ENCODE measurements at regions not wholly inside any gene's neighbourhood (a gene's known extent, or its start where the extent isn't known, plus 50 kb on each side); places are given as distances from the start of the nearest gene placed in this dataset.

GRCh38 chr2:80719607-80720006 is 415.1 kb upstream of the LRRTM1 start:
- Mint-ChIP-seq H3K27me3 (no peaks in the 10 kb centered on the region), H3K36me3 (no peaks in the 10 kb centered on the region), H3K4me3 (no peak overlapping the region), H3K9me3 (peaks cover 0 to 16% (median 4%) of the 10 kb centered on the region in 8 donors), H3K4me1 (no peaks in the 10 kb centered on the region), H3K27ac (no peak overlapping the region)
- no peak overlapping the region for H3K4me3 ChIP-seq (ENCODE audit: low read length in 2 of 2)
- H3K36me3 ChIP-seq (ENCODE audit: insufficient read depth, low read length), result no peaks in the 10 kb centered on the region
- no peaks in the 10 kb centered on the region for H3K9me3 ChIP-seq (ENCODE audit: control insufficient read depth in 1 of 2, low read length in 2 of 2)
- no peaks in the 10 kb centered on the region for H3K27me3 ChIP-seq (ENCODE audit: insufficient read depth, low read length)
- ChIA-PET CTCF (ENCODE audit: partially characterized antibody) (no interaction called here), POLR2A (ENCODE audit: partially characterized antibody) (no interaction called here)
- H3K4me1 ChIP-seq (ENCODE audit: insufficient read depth, low read length), result no peaks in the 10 kb centered on the region
- intact Hi-C loops (cut with micrococcal nuclease), result no loop called here
- DNase-seq, result no peak
- no peak overlapping the region for H3K27ac ChIP-seq (ENCODE audit: low read depth, low read length)

- H3K36me3 Mint-ChIP-seq, result no peaks in the 10 kb centered on the region
- ChIA-PET POLR2A (ENCODE audit: partially characterized antibody) (no interaction called here), CTCF (ENCODE audit: partially characterized antibody) (no interaction called here)
- no peaks in the 10 kb centered on the region for H3K36me3 ChIP-seq (ENCODE audit: insufficient read depth, low read length)
- no peaks in the 10 kb centered on the region for H3K9me3 ChIP-seq (ENCODE audit: control insufficient read depth in 1 of 2, low read length in 2 of 2)
- no peaks in the 10 kb centered on the region for H3K27me3 Mint-ChIP-seq
- peaks cover 0 to 16% (median 6%) of the 10 kb centered on the region in 8 donors for H3K9me3 Mint-ChIP-seq
- H3K4me1 ChIP-seq (ENCODE audit: insufficient read depth, low read length), result no peaks in the 10 kb centered on the region
- no peak overlapping the region for H3K27ac Mint-ChIP-seq
- no peak overlapping the region for H3K27ac ChIP-seq (ENCODE audit: low read depth, low read length)
- no peak for DNase-seq
- no peaks in the 10 kb centered on the region for H3K27me3 ChIP-seq (ENCODE audit: insufficient read depth, low read length)
- no peak overlapping the region for H3K4me3 Mint-ChIP-seq
- intact Hi-C loops (cut with micrococcal nuclease), result no loop called here
- H3K4me1 Mint-ChIP-seq, result no peaks in the 10 kb centered on the region
- H3K4me3 ChIP-seq (ENCODE audit: low read length in 2 of 2), result no peak overlapping the region
Measured at GRCh38 chr2:80715433-80715832, 410.9 kb upstream of the LRRTM1 start.

GRCh38 chr2:80711915-80712314 is 407.4 kb upstream of the LRRTM1 start:
- H3K27ac ChIP-seq (ENCODE audit: low read depth, low read length), result no peak overlapping the region
- no peaks in the 10 kb centered on the region for H3K27me3 Mint-ChIP-seq
- peaks cover 0 to 17% (median 7%) of the 10 kb centered on the region in 8 donors for H3K9me3 Mint-ChIP-seq
- CTCF ChIA-PET (ENCODE audit: partially characterized antibody), result no interaction called here
- POLR2A ChIA-PET (ENCODE audit: partially characterized antibody), result no interaction called here
- no peaks in the 10 kb centered on the region for H3K4me1 ChIP-seq (ENCODE audit: insufficient read depth, low read length)
- no peaks in the 10 kb centered on the region for H3K9me3 ChIP-seq (ENCODE audit: control insufficient read depth in 1 of 2, low read length in 2 of 2)
- DNase-seq, result no peak
- H3K36me3 Mint-ChIP-seq, result no peaks in the 10 kb centered on the region
- no peak overlapping the region for H3K27ac Mint-ChIP-seq
- H3K4me3 Mint-ChIP-seq, result no peak overlapping the region
- no peaks in the 10 kb centered on the region for H3K27me3 ChIP-seq (ENCODE audit: insufficient read depth, low read length)
- intact Hi-C loops (cut with micrococcal nuclease), result no loop called here
- no peaks in the 10 kb centered on the region for H3K4me1 Mint-ChIP-seq
- no peaks in the 10 kb centered on the region for H3K36me3 ChIP-seq (ENCODE audit: insufficient read depth, low read length)
- H3K4me3 ChIP-seq (ENCODE audit: low read length in 2 of 2), result no peak overlapping the region

GRCh38 chr2:80706951-80707350 is 402.4 kb upstream of the LRRTM1 start:
- H3K4me3 Mint-ChIP-seq, result no peak overlapping the region
- H3K36me3 ChIP-seq (ENCODE audit: insufficient read depth, low read length), result no peaks in the 10 kb centered on the region
- no peak for DNase-seq
- H3K4me1 ChIP-seq (ENCODE audit: insufficient read depth, low read length), result no peaks in the 10 kb centered on the region
- ChIA-PET POLR2A (ENCODE audit: partially characterized antibody) (no interaction called here), CTCF (ENCODE audit: partially characterized antibody) (no interaction called here)
- no peak overlapping the region for H3K27ac Mint-ChIP-seq
- intact Hi-C loops (cut with micrococcal nuclease), result no loop called here
- H3K36me3 Mint-ChIP-seq, result no peaks in the 10 kb centered on the region
- no peak overlapping the region for H3K27ac ChIP-seq (ENCODE audit: low read depth, low read length)
- H3K27me3 ChIP-seq (ENCODE audit: insufficient read depth, low read length), result no peaks in the 10 kb centered on the region
- H3K4me3 ChIP-seq (ENCODE audit: low read length in 2 of 2), result no peak overlapping the region
- no peaks in the 10 kb centered on the region for H3K4me1 Mint-ChIP-seq
- no peaks in the 10 kb centered on the region for H3K27me3 Mint-ChIP-seq
- peaks cover 0 to 4% of the 10 kb centered on the region in 2 donors for H3K9me3 ChIP-seq (ENCODE audit: control insufficient read depth in 1 of 2, low read length in 2 of 2)
- peaks cover 6 to 22% (median 8%) of the 10 kb centered on the region in 8 donors for H3K9me3 Mint-ChIP-seq

- Histone ChIP-seq H3K4me3 (ENCODE audit: low read length in 2 of 2) (no peak overlapping the region), H3K4me1 (ENCODE audit: insufficient read depth, low read length) (no peaks in the 10 kb centered on the region), H3K27me3 (ENCODE audit: insufficient read depth, low read length) (no peaks in the 10 kb centered on the region), H3K36me3 (ENCODE audit: insufficient read depth, low read length) (no peaks in the 10 kb centered on the region), H3K27ac (ENCODE audit: low read depth, low read length) (no peak overlapping the region), H3K9me3 (ENCODE audit: control insufficient read depth in 1 of 2, low read length in 2 of 2) (peaks cover 0 to 4% of the 10 kb centered on the region in 2 donors)
- ChIA-PET CTCF (ENCODE audit: partially characterized antibody) (no interaction called here), POLR2A (ENCODE audit: partially characterized antibody) (no interaction called here)
- H3K36me3 Mint-ChIP-seq, result no peaks in the 10 kb centered on the region
- DNase-seq, result no peak
- no peak overlapping the region for H3K4me3 Mint-ChIP-seq
- intact Hi-C loops (cut with micrococcal nuclease), result no loop called here
- H3K27ac Mint-ChIP-seq, result no peak overlapping the region
- no peaks in the 10 kb centered on the region for H3K27me3 Mint-ChIP-seq
- H3K9me3 Mint-ChIP-seq, result peaks cover 6 to 22% (median 9%) of the 10 kb centered on the region in 8 donors
- no peaks in the 10 kb centered on the region for H3K4me1 Mint-ChIP-seq
Measured at GRCh38 chr2:80706541-80706940, 402.0 kb upstream of the LRRTM1 start.

- no peak overlapping the region for H3K4me3 Mint-ChIP-seq
- H3K9me3 Mint-ChIP-seq, result peaks cover 6 to 22% (median 14%) of the 10 kb centered on the region in 8 donors
- H3K27me3 Mint-ChIP-seq, result no peaks in the 10 kb centered on the region
- H3K36me3 Mint-ChIP-seq, result no peaks in the 10 kb centered on the region
- CTCF ChIA-PET (ENCODE audit: partially characterized antibody), result no interaction called here
- no peak for DNase-seq
- H3K4me3 ChIP-seq (ENCODE audit: low read length in 2 of 2), result no peak overlapping the region
- POLR2A ChIA-PET (ENCODE audit: partially characterized antibody), result no interaction called here
- intact Hi-C loops (cut with micrococcal nuclease), result no loop called here
- H3K27ac Mint-ChIP-seq, result no peak overlapping the region
- no peaks in the 10 kb centered on the region for H3K36me3 ChIP-seq (ENCODE audit: insufficient read depth, low read length)
- H3K9me3 ChIP-seq (ENCODE audit: control insufficient read depth in 1 of 2, low read length in 2 of 2), result peaks cover 0 to 4% of the 10 kb centered on the region in 2 donors
- H3K4me1 Mint-ChIP-seq, result no peaks in the 10 kb centered on the region
- H3K27me3 ChIP-seq (ENCODE audit: insufficient read depth, low read length), result no peaks in the 10 kb centered on the region
- no peaks in the 10 kb centered on the region for H3K4me1 ChIP-seq (ENCODE audit: insufficient read depth, low read length)
- no peak overlapping the region for H3K27ac ChIP-seq (ENCODE audit: low read depth, low read length)
Measured at GRCh38 chr2:80703532-80703931, 399.0 kb upstream of the LRRTM1 start.

DNA sequence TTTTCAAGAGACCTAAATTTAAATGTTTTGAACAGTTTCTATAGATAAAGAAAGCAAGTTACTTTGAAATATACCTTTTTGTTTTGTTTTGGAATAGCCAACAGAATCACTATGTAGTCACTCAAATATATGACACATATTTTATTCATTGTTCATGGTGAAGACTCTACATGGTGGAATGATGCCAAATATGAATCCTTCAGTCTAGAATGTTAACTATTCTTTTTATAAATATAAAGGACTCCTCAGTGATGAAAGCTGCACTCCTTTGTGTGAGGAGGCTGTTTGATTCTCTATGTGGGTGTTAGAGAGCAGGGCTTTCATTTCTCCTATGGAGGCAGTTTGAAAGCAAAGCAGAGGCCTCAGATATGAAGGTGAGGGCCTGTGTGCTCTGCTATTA is 396.4 kb upstream of the LRRTM1 start:
- POLR2A ChIA-PET (ENCODE audit: partially characterized antibody), result no interaction called here
- Histone ChIP-seq H3K4me1 (ENCODE audit: insufficient read depth, low read length) (no peaks in the 10 kb centered on the region), H3K36me3 (ENCODE audit: insufficient read depth, low read length) (no peaks in the 10 kb centered on the region), H3K27me3 (ENCODE audit: insufficient read depth, low read length) (no peaks in the 10 kb centered on the region), H3K27ac (ENCODE audit: low read depth, low read length) (no peak overlapping the region), H3K4me3 (ENCODE audit: low read length in 2 of 2) (no peak overlapping the region), H3K9me3 (ENCODE audit: control insufficient read depth in 1 of 2, low read length in 2 of 2) (peaks cover 0 to 4% of the 10 kb centered on the region in 2 donors)
- Mint-ChIP-seq H3K9me3 (peaks cover 2 to 26% (median 12%) of the 10 kb centered on the region in 8 donors), H3K4me3 (no peak overlapping the region), H3K36me3 (no peaks in the 10 kb centered on the region), H3K27me3 (no peaks in the 10 kb centered on the region), H3K27ac (no peak overlapping the region), H3K4me1 (no peaks in the 10 kb centered on the region)
- DNase-seq, result no peak
- intact Hi-C loops (cut with micrococcal nuclease), result no loop called here
- CTCF ChIA-PET (ENCODE audit: partially characterized antibody), result no interaction called here

All from CD4-positive, alpha-beta memory T cell (primary cell).